Activated CD8-positive, alpha-beta T cell treated with anti-CD3 and anti-CD28 coated beads for 36 hours (primary cell): ENCODE measurements at regions not wholly inside any gene's neighbourhood (a gene's known extent, or its start where the extent isn't known, plus 50 kb on each side); places are given as distances from the start of the nearest gene placed in this dataset.

ENCODE experiments used
- ATAC-seq: fragments of 200-7000 bp; cut with Tn5 transposase; one replicate; pipeline ENCODE4 v1.10.0; 2021; ENCODE audit warnings: mild to moderate bottlenecking, moderate library complexity
- CTCF ChIA-PET: fragments of 350-600 bp; sonication (Branson Sonifier 250); formaldehyde crosslinking; loops from one replicate; lab custom pipeline; 2021; ENCODE audit warnings: antibody characterized with exemption; lab: Charles Lee
- POLR2A ChIA-PET: fragments of 350-600 bp; sonication (Branson Sonifier 250); formaldehyde crosslinking; loops from one replicate; lab custom pipeline; 2021; ENCODE audit warnings: antibody characterized with exemption; lab: Charles Lee
- DNase-seq: peaks from one replicate; pipeline ENCODE4 v3.0.0-alpha.2; 2020
- H3K27ac Mint-ChIP-seq: one replicate; pipeline ENCODE4 v1.8.0; 2021; ENCODE audit warnings: mild to moderate bottlenecking, mixed read lengths
- H3K27me3 Mint-ChIP-seq: one replicate; pipeline ENCODE4 v1.8.0; 2021; ENCODE audit warnings: mixed read lengths
- H3K36me3 Mint-ChIP-seq: one replicate; pipeline ENCODE4 v1.8.0; 2021; ENCODE audit warnings: low read depth, mixed read lengths
- H3K4me1 Mint-ChIP-seq: one replicate; pipeline ENCODE4 v1.8.0; 2021; ENCODE audit warnings: low read depth, mixed read lengths
- H3K4me3 Mint-ChIP-seq: one replicate; pipeline ENCODE4 v1.8.0; 2021; ENCODE audit warnings: mild to moderate bottlenecking, moderate library complexity, mixed read lengths
- H3K9me3 Mint-ChIP-seq: one replicate; pipeline ENCODE4 v1.8.0; 2021; ENCODE audit warnings: mixed read lengths
- intact Hi-C: fragments of 100-400 bp; cut with micrococcal nuclease; formaldehyde crosslinking; loops from one replicate; pipeline ENCODE4 v1.10.0; 2022
- TF ChIP-seq, protein P1 (sequence below): fragments of 200-600 bp; IDR thresholded peaks from one replicate; pipeline ENCODE4 v1.8.0; 2022; ENCODE audit warnings: antibody characterized with exemption, mild to moderate bottlenecking

DNA sequence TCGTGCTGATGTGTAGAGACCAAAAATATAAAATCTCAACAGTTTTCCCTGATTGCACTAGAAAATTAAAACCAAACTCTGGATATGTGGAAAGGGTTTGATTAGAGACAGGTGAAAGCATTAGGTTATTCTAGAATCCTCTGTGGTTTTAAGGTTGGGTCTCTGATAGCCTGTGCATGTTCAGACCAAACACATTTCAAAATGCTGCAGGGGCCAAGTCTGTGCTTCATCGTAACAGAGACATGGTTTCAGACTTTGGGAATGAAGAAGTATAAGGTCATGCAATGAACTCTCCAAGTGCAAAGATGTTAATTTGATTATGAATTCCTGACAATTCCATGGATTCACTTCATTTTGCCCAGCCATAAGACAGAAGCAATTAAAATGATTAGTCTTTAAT is 261.0 kb upstream of the KCNJ16 start:
- Mint-ChIP-seq H3K27ac (no peak overlapping the region), H3K4me3 (no peak overlapping the region), H3K27me3 (peaks cover 1% of the 10 kb centered on the region), H3K9me3 (no peaks in the 10 kb centered on the region), H3K36me3 (no peaks in the 10 kb centered on the region), H3K4me1 (no peaks in the 10 kb centered on the region)
- POLR2A ChIA-PET: no interaction called here
- DNase-seq (no peak), ATAC-seq (no peak)
- CTCF ChIA-PET: no interaction called here
- TF ChIP-seq, protein P1, sequence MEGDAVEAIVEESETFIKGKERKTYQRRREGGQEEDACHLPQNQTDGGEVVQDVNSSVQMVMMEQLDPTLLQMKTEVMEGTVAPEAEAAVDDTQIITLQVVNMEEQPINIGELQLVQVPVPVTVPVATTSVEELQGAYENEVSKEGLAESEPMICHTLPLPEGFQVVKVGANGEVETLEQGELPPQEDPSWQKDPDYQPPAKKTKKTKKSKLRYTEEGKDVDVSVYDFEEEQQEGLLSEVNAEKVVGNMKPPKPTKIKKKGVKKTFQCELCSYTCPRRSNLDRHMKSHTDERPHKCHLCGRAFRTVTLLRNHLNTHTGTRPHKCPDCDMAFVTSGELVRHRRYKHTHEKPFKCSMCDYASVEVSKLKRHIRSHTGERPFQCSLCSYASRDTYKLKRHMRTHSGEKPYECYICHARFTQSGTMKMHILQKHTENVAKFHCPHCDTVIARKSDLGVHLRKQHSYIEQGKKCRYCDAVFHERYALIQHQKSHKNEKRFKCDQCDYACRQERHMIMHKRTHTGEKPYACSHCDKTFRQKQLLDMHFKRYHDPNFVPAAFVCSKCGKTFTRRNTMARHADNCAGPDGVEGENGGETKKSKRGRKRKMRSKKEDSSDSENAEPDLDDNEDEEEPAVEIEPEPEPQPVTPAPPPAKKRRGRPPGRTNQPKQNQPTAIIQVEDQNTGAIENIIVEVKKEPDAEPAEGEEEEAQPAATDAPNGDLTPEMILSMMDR: no peak
- intact Hi-C loops: no loop called here

DNA sequence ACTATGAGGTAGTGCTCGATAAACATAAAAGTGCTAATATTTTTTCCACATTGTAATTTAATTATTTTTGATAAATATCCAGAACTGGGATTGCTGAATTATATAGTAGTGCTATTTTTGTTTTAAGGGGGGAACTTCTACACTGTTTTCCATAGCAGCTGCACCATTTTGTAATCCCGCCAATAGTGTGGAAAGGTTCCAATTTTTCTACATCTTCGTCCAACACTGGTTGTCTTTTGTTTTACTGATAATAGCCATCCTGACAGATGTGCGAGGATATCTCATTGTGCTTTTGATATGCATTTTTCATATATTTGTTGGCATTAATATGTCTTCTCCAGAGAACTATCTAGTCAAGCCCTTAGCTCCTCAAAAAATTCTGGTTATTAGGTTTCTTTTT is 259.6 kb upstream of the KCNJ16 start:
- DNase-seq (no peak), ATAC-seq (no peak)
- H3K9me3 Mint-ChIP-seq: no peaks in the 10 kb centered on the region
- no peak overlapping the region for H3K27ac Mint-ChIP-seq
- intact Hi-C loops: no loop called here
- POLR2A ChIA-PET: no interaction called here
- no peak overlapping the region for H3K4me3 Mint-ChIP-seq
- TF ChIP-seq, protein P1: no peak
- CTCF ChIA-PET: no interaction called here
- H3K27me3 Mint-ChIP-seq: peaks cover 1% of the 10 kb centered on the region
- no peaks in the 10 kb centered on the region for H3K4me1 Mint-ChIP-seq
- no peaks in the 10 kb centered on the region for H3K36me3 Mint-ChIP-seq

DNA sequence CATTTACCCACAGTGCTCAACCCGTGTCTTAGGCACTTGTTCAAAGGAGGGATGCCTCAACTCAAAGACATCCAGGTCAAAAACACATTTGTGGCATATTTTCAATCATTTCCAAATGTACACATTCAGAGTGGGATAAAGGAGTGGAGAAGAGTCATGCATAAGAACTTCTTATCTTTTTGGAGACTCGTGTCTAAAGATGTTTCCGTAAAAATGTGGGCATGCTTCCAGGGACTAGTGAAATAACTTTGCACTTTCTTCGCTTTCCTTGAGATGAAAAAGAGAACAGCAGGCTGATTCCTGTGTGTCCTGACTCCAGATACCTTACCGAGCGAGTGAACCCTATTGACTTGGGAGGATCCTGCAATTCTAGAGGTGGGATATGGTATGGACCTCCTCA is 256.6 kb upstream of the KCNJ16 start:
- DNase-seq (no peak), ATAC-seq (no peak)
- no peaks in the 10 kb centered on the region for H3K4me1 Mint-ChIP-seq
- intact Hi-C loops: no loop called here
- no peak overlapping the region for H3K27ac Mint-ChIP-seq
- POLR2A ChIA-PET: no interaction called here
- no peaks in the 10 kb centered on the region for H3K27me3 Mint-ChIP-seq
- CTCF ChIA-PET: no interaction called here
- no peaks in the 10 kb centered on the region for H3K36me3 Mint-ChIP-seq
- TF ChIP-seq, protein P1: no peak
- no peaks in the 10 kb centered on the region for H3K9me3 Mint-ChIP-seq
- H3K4me3 Mint-ChIP-seq: no peak overlapping the region

DNA sequence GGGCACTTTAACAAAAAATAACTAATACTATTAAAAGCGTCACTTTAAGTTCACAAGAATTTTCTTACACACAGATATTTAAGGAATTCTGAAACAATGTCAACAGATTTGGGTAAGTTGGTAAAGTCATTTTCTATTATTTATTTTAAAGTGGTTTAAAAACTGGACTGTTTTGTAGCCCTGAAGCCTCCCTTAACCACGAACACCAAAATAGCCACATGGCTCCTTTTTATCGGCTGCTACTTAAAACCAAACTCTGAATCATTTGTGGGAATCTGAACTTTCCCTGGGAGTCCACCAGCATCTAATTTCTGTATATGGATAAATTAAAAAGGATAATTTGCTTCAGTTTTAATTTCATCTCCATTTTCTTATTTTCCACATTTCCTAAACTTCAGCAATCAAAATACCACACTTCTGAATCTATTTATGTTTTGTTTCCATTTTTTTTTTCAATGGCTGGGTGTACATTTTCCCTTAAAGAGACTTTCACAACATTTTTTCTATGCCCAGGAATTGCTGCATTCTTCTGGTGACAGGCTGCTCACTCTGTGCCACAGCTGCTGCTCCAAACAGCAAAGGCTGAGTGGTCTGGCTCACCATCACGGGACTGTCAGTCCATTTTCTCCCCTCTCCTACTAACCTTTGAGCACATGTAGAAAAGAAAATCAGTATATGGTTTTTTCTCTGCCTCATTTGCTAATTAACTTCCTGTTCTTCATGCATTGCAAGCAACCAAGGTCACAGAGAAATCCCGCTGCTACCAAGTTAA is 255.5 kb upstream of the KCNJ16 start:
- Mint-ChIP-seq H3K36me3 (no peaks in the 10 kb centered on the region), H3K27me3 (no peaks in the 10 kb centered on the region), H3K27ac (no peak overlapping the region), H3K9me3 (no peaks in the 10 kb centered on the region), H3K4me1 (no peaks in the 10 kb centered on the region), H3K4me3 (no peak overlapping the region)
- CTCF ChIA-PET: no interaction called here
- intact Hi-C loops: no loop called here
- TF ChIP-seq, protein P1: no peak
- ATAC-seq (no peak), DNase-seq (no peak)
- POLR2A ChIA-PET: no interaction called here

DNA sequence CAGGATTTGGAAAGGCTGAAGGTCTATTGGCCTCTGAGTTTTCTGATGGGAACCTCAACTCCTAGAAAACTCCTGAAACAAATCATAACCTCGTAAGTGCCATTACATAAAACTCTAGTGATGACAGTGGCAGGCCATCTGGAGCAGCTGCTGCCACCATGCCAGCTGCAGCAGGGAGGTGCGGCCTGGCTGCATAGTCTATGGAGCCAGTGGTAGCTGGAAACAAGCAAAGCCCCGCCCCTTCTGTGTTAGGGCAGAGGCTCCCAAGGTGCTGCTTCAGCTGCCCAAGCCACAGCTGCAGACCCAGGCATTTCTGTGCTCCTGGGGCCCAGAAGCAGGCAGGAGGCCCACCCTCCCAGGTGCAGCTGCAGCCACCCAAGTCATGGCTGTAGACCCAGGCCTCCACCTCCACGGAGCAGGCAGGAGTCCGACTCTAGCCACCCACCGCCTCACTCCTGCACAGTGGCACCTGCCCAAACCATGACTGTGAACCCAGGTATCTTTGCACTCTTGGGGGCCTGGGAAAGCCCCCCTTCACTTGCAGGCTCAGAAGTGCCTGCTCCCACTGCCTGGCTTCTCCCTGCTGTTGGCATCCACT is 254.1 kb upstream of the KCNJ16 start:
- H3K27me3 Mint-ChIP-seq: no peaks in the 10 kb centered on the region
- H3K4me1 Mint-ChIP-seq: no peaks in the 10 kb centered on the region
- intact Hi-C loops: no loop called here
- ChIA-PET CTCF (no interaction called here), POLR2A (no interaction called here)
- no peak for ATAC-seq
- H3K4me3 Mint-ChIP-seq: no peak overlapping the region
- peaks cover 2% of the 10 kb centered on the region for H3K9me3 Mint-ChIP-seq
- H3K36me3 Mint-ChIP-seq: no peaks in the 10 kb centered on the region
- H3K27ac Mint-ChIP-seq: no peak overlapping the region
- TF ChIP-seq, protein P1: no peak
- DNase-seq: no peak
